Gastroesophageal sphincter (tissue), 4 donors: ENCODE measurements at regions not wholly inside any gene's neighbourhood (a gene's known extent, or its start where the extent isn't known, plus 50 kb on each side); places are given as distances from the start of the nearest gene placed in this dataset.
"Not testable (repeated sequence)": the region's sequence is repeated elsewhere in the genome, so short reads cannot be mapped to it uniquely, and the experiment has no call there.

Experiments used
- ATAC-seq: fragments of 150-250 bp; one replicate; pipeline ENCODE4 v1.9.1; 2016; ENCODE audit warnings: mild to moderate bottlenecking, moderate library complexity
- H3K27ac ChIP-seq, 4 donors: fragments of 200-600 bp; sonication (generic) in 3 of 4; 1 replicate in 3 of 4; 2 replicates in 1 of 4; pipeline ENCODE4 v1.5.1; 2016 to 2019
- H3K27me3 ChIP-seq: fragments of 200-600 bp; sonication (generic); one replicate; pipeline ENCODE4 v1.5.1; 2019
- H3K36me3 ChIP-seq, 2 donors: fragments of 200-600 bp; sonication (generic); one replicate each; pipeline ENCODE4 v1.5.1; 2019; ENCODE audit warnings: control low read depth in 1 of 2
- H3K4me1 ChIP-seq, 3 donors: fragments of 200-600 bp; sonication (generic); 1 replicate in 2 of 3; 2 replicates in 1 of 3; pipeline ENCODE4 v1.5.1; 2016 to 2019; ENCODE audit warnings: control low read depth in 2 of 3
- H3K4me3 ChIP-seq, 2 donors: fragments of 200-600 bp; sonication (generic); one replicate each; pipeline ENCODE4 v1.5.1; 2019; ENCODE audit warnings: mild to moderate bottlenecking in 1 of 2, moderate library complexity in 1 of 2
- H3K9me3 ChIP-seq, 3 donors: fragments of 200-600 bp; sonication (generic); one replicate each; pipeline ENCODE4 v1.5.1; 2017 to 2019; ENCODE audit warnings: control low read depth in 2 of 3
- EP300 ChIP-seq: sonication (generic); formaldehyde crosslinking; IDR thresholded peaks from one replicate; pipeline ENCODE4 v1.6.1; 2017; ENCODE audit warnings: antibody characterized with exemption, mild to moderate bottlenecking
- POLR2A ChIP-seq, 2 donors: fragments of 450-650 bp; IDR thresholded peaks; one replicate each; pipeline ENCODE4 v1.6.1; 2017; ENCODE audit warnings: antibody characterized with exemption in 2 of 2, mild to moderate bottlenecking in 2 of 2, moderate library complexity in 1 of 2
- POLR2AphosphoS5 ChIP-seq: sonication (generic); formaldehyde crosslinking; IDR thresholded peaks from one replicate; pipeline ENCODE4 v1.6.1; 2017; ENCODE audit warnings: antibody characterized with exemption
- WGBS, 2 donors: methylation state at CpG; one replicate each; pipeline ENCODE4 v1.1.5; 2018; ENCODE audit warnings: low coverage in 1 of 2; 5-methylcytosine and 5-hydroxymethylcytosine counted together
- TF ChIP-seq, protein P1 (sequence below), 4 experiments: fragments of 200-600 bp in 2 of 4; fragments of 450-650 bp in 2 of 4; sonication (generic) in 1 of 4; IDR thresholded peaks; one replicate each; pipeline ENCODE4 v1.5.1; 2017 to 2019; ENCODE audit warnings: antibody characterized with exemption in 4 of 4, mild to moderate bottlenecking in 2 of 4, moderate library complexity in 2 of 4

DNA sequence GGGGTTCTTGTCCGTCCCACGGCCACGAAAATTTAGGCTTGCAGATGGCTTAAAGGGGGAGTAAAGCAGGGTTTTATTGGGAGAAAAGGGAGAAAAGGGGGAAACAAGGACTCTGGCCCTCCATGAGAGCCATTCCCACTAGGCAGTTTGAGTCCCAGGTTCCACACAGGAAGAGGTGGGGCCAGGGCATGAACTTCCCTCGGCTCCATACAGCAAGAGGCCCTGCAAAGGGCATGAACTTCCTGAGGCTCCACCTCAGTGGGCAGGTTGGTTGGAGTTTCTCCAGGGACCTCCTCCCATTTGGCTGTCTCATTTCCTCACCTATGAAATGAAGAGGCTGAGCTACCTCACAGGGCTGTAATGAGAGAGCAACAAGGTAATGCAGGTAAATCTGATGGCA lies 229.7 kb downstream of the MAT2B start:
- no peaks in the 10 kb centered on the region for H3K9me3 ChIP-seq
- TF ChIP-seq POLR2AphosphoS5 (no peak), POLR2A (IDR thresholded peaks at IDR 0.05) (no peak), EP300 (no peak)
- TF ChIP-seq, protein P1, sequence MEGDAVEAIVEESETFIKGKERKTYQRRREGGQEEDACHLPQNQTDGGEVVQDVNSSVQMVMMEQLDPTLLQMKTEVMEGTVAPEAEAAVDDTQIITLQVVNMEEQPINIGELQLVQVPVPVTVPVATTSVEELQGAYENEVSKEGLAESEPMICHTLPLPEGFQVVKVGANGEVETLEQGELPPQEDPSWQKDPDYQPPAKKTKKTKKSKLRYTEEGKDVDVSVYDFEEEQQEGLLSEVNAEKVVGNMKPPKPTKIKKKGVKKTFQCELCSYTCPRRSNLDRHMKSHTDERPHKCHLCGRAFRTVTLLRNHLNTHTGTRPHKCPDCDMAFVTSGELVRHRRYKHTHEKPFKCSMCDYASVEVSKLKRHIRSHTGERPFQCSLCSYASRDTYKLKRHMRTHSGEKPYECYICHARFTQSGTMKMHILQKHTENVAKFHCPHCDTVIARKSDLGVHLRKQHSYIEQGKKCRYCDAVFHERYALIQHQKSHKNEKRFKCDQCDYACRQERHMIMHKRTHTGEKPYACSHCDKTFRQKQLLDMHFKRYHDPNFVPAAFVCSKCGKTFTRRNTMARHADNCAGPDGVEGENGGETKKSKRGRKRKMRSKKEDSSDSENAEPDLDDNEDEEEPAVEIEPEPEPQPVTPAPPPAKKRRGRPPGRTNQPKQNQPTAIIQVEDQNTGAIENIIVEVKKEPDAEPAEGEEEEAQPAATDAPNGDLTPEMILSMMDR (IDR thresholded peaks at IDR 0.05) = no peak
- no peak for ATAC-seq
- no peaks in the 10 kb centered on the region for H3K36me3 ChIP-seq
- H3K27ac ChIP-seq = no peak overlapping the region
- 50 to 70% methylated on average over 1 to 2 of the region's 4 CpGs for WGBS, 2 donors
- H3K4me3 ChIP-seq = no peak overlapping the region
- H3K4me1 ChIP-seq = no peaks in the 10 kb centered on the region
- no peaks in the 10 kb centered on the region for H3K27me3 ChIP-seq

- H3K27ac ChIP-seq = no peak overlapping the region
- no peak overlapping the region for H3K4me3 ChIP-seq
- TF ChIP-seq EP300 (no peak), POLR2AphosphoS5 (no peak), POLR2A (IDR thresholded peaks at IDR 0.05) (no peak)
- TF ChIP-seq, protein P1 (IDR thresholded peaks at IDR 0.05) = no peak
- no peaks in the 10 kb centered on the region for H3K4me1 ChIP-seq
- no peak for ATAC-seq
- no peaks in the 10 kb centered on the region for H3K27me3 ChIP-seq
- no peaks in the 10 kb centered on the region for H3K36me3 ChIP-seq
- 69 to 78% methylated on average over 2 of the region's 2 CpGs for WGBS, 2 donors
- no peaks in the 10 kb centered on the region for H3K9me3 ChIP-seq
These were observed 242.2 kb downstream of the MAT2B start for GRCh38 chr5:163747586-163747985.

GRCh38 chr5:163748934-163749333 lies 243.5 kb downstream of the MAT2B start:
- Histone ChIP-seq H3K9me3 (no peaks in the 10 kb centered on the region), H3K27ac (no peak overlapping the region), H3K27me3 (no peaks in the 10 kb centered on the region), H3K36me3 (no peaks in the 10 kb centered on the region), H3K4me3 (no peak overlapping the region), H3K4me1 (no peaks in the 10 kb centered on the region)
- no peak for ATAC-seq
- TF ChIP-seq, protein P1 (IDR thresholded peaks at IDR 0.05) = no peak
- TF ChIP-seq EP300 (no peak), POLR2A (IDR thresholded peaks at IDR 0.05) (no peak), POLR2AphosphoS5 (no peak)
- WGBS, 2 donors = 66 to 76% methylated on average over 3 of the region's 3 CpGs

DNA sequence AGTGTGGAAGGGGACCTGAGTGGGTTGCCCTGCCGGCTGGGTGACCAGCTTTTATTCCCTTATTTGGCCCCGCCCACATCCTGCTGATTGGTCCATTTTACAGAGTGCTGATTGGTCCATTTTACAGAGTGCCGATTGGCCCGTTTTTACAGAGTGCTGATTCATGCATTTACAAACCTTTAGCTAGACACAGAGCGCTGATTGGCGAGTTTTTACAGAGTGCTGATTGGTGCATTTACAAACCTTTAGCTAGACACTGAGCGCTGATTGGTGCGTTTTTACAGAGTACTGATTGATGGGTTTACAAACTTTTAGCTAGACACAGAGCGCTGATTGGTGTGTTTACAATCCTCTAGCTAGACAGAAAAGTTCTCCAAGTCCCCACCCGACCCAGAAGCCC lies 245.0 kb downstream of the MAT2B start:
- H3K27me3 ChIP-seq, H3K9me3 ChIP-seq: not testable (repeated sequence)
- 92 to 93% methylated on average over 5 to 10 of the region's 10 CpGs for WGBS, 2 donors

DNA sequence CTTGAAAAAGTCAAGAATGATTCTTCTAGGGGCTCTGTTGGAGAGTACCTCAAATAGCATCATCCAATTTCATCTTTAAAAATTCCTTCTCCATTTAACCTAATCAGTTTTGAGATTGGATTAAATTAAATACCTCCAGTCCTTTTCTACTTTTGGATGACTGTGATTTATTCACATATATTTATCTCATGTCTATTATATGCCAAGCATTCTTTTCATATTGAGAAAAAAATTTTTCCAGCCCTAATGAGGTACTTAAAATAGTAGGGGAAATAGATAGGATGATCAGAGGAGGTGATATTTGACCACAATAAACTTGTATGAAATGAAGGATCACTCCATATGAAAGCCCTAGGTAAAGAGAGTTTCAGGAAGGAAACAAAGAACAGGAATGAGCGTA lies 250.1 kb downstream of the MAT2B start:
- Histone ChIP-seq H3K9me3 (no peaks in the 10 kb centered on the region), H3K4me1 (no peaks in the 10 kb centered on the region), H3K36me3 (no peaks in the 10 kb centered on the region), H3K27ac (no peak overlapping the region), H3K27me3 (no peaks in the 10 kb centered on the region), H3K4me3 (no peak overlapping the region)
- 70 to 100% methylated on average over 1 of the region's 1 CpG for WGBS, 2 donors
- no peak for TF ChIP-seq EP300
- no peak for TF ChIP-seq POLR2AphosphoS5
- TF ChIP-seq, protein P1 (IDR thresholded peaks at IDR 0.05) = no peak
- no peak for TF ChIP-seq POLR2A (IDR thresholded peaks at IDR 0.05)
- ATAC-seq = no peak

More for the DNA sequence above, 245.0 kb downstream of the MAT2B start:
- ATAC-seq, H3K4me3 ChIP-seq, H3K27ac ChIP-seq, H3K4me1 ChIP-seq, H3K36me3 ChIP-seq: not testable (repeated sequence)

DNA sequence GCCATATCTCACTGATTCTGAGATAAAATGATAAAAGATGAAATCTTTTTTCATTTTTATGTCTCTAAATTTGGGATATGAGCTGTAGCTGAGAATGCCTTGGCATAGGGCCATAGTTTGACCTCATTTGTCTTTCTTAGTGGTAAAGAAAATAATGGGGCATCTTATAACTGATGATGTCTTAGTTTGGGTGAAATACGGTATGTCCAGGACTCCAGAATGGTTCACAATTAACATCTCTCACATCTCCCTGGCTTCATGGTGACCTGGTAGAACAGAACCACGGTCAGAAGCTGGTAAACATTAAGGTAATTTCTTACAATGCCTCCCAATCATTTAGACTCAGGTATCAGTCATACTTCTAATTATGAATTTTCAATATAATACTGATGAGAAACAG lies 250.8 kb downstream of the MAT2B start:
- WGBS, 2 donors = 71 to 88% methylated on average over 2 of the region's 2 CpGs
- H3K4me3 ChIP-seq = no peak overlapping the region

More for the DNA sequence above, 250.8 kb downstream of the MAT2B start:
- Histone ChIP-seq H3K9me3 (no peaks in the 10 kb centered on the region), H3K27ac (no peak overlapping the region), H3K4me1 (no peaks in the 10 kb centered on the region), H3K36me3 (no peaks in the 10 kb centered on the region), H3K27me3 (no peaks in the 10 kb centered on the region)
- ATAC-seq = no peak
- TF ChIP-seq EP300 (no peak), POLR2A (IDR thresholded peaks at IDR 0.05) (no peak), POLR2AphosphoS5 (no peak)
- TF ChIP-seq, protein P1 (IDR thresholded peaks at IDR 0.05) = no peak
